A673 (cell line): ENCODE measurements at regions not wholly inside any gene's neighbourhood (a gene's known extent, or its start where the extent isn't known, plus 50 kb on each side); places are given as distances from the start of the nearest gene placed in this dataset.

ENCODE experiments used
- BruUV-seq: library from RNA; stranded (reverse); fragments of 400-500 nt; replicated peaks from 2 replicates; lab custom pipeline; 2021; lab: Mats Ljungman, UMichigan
- CTCF ChIA-PET: fragments of 300-600 bp; sonication (Branson Sonifier 250); formaldehyde crosslinking; loops from one replicate; lab custom pipeline; 2022; ENCODE audit warnings: antibody characterized with exemption; lab: Charles Lee
- POLR2A ChIA-PET: fragments of 300-600 bp; sonication (Branson Sonifier 250); formaldehyde crosslinking; loops from one replicate; lab custom pipeline; 2022; ENCODE audit warnings: antibody characterized with exemption; ENCODE audit not compliant: low non-redundant PET; lab: Charles Lee
- DNase-seq: peaks from one replicate; pipeline ENCODE4 v3.0.0-alpha.2; 2015; ENCODE audit warnings: low spot score
- H3K27ac ChIP-seq: fragments of 200-600 bp; sonication (generic); 2 replicates; pipeline ENCODE4 v1.5.1; 2016; ENCODE audit warnings: mixed run types, low read depth, mild to moderate bottlenecking, mixed read lengths, antibody characterized with exemption, low read length; ENCODE audit not compliant: poor library complexity, severe bottlenecking
- H3K27me3 ChIP-seq: fragments of 200-600 bp; sonication (generic); replicated peaks from 2 replicates; pipeline ENCODE4 v1.6.1; 2017; ENCODE audit warnings: mixed run types, low read depth, mild to moderate bottlenecking, mixed read lengths, antibody characterized with exemption, low read length; ENCODE audit not compliant: insufficient read depth, poor library complexity
- H3K36me3 ChIP-seq: fragments of 200-600 bp; sonication (generic); 2 replicates; pipeline ENCODE4 v1.6.1; 2016; ENCODE audit warnings: mixed run types, mild to moderate bottlenecking, mixed read lengths, antibody characterized with exemption, low read length; ENCODE audit not compliant: insufficient read depth, poor library complexity, severe bottlenecking
- H3K4me1 ChIP-seq: fragments of 200-600 bp; sonication (generic); 2 replicates; pipeline ENCODE4 v1.6.1; 2017; ENCODE audit warnings: mixed run types, mild to moderate bottlenecking, mixed read lengths, antibody characterized with exemption, low read length; ENCODE audit not compliant: insufficient read depth, poor library complexity, severe bottlenecking
- H3K4me3 ChIP-seq: fragments of 200-600 bp; sonication (generic); 2 replicates; pipeline ENCODE4 v1.5.1; 2016; ENCODE audit warnings: low read depth, mixed run types, mild to moderate bottlenecking, mixed read lengths, low read length; ENCODE audit not compliant: poor library complexity, severe bottlenecking
- H3K9me3 ChIP-seq: fragments of 200-600 bp; sonication (generic); 2 replicates; pipeline ENCODE4 v1.6.1; 2016; ENCODE audit warnings: mixed run types, low read depth, mild to moderate bottlenecking, mixed read lengths, antibody characterized with exemption, low read length; ENCODE audit not compliant: poor library complexity, severe bottlenecking
- EZH2 ChIP-seq: fragments of 200-600 bp; sonication (generic); IDR thresholded peaks from 2 replicates; pipeline ENCODE4 v1.6.1; 2017; ENCODE audit warnings: borderline replicate concordance, low read depth, mild to moderate bottlenecking, mixed read lengths, antibody characterized with exemption, low read length; ENCODE audit not compliant: poor library complexity, severe bottlenecking
- intact Hi-C: fragments of 100-400 bp; cut with micrococcal nuclease; formaldehyde crosslinking; loops from one replicate; pipeline ENCODE4 v1.10.0; 2022; ENCODE audit not compliant: unreplicated experiment
- TF ChIP-seq, protein P1 (sequence below): fragments of 300-800, 200-600 bp; sonication (generic); conservative IDR thresholded peaks from 2 replicates; pipeline ENCODE4 v1.5.1; 2017; ENCODE audit warnings: low read depth, mild to moderate bottlenecking, antibody characterized with exemption, low read length, moderate library complexity, mixed read lengths

DNA sequence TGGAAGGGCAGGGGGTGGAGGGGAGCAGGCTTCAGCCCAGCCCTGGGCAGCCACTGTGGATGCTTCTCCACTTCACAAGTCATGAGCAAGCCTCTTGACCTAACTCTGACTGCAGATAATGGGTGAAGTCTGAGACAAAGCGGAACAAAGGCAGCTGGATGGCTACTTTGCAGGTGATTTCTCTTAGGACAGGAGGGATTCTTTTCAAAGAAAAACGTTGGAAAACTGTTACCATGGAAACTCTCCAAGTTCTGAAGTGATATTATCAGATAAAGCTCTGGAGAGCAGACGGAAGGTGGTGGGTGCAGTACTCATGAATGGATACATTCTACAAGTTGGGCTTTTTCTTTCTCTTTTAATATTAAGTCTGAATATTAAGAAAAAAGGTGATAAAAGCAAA lies 254.2 kb upstream of the SLCO3A1 start:
- no peaks in the 10 kb centered on the region for H3K9me3 ChIP-seq
- no peak for TF ChIP-seq EZH2
- TF ChIP-seq, protein P1, sequence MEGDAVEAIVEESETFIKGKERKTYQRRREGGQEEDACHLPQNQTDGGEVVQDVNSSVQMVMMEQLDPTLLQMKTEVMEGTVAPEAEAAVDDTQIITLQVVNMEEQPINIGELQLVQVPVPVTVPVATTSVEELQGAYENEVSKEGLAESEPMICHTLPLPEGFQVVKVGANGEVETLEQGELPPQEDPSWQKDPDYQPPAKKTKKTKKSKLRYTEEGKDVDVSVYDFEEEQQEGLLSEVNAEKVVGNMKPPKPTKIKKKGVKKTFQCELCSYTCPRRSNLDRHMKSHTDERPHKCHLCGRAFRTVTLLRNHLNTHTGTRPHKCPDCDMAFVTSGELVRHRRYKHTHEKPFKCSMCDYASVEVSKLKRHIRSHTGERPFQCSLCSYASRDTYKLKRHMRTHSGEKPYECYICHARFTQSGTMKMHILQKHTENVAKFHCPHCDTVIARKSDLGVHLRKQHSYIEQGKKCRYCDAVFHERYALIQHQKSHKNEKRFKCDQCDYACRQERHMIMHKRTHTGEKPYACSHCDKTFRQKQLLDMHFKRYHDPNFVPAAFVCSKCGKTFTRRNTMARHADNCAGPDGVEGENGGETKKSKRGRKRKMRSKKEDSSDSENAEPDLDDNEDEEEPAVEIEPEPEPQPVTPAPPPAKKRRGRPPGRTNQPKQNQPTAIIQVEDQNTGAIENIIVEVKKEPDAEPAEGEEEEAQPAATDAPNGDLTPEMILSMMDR = no peak
- no TSS peak for BruUV-seq
- ChIA-PET CTCF (no interaction called here), POLR2A (no interaction called here)
- no peaks in the 10 kb centered on the region for H3K36me3 ChIP-seq
- no peaks in the 10 kb centered on the region for H3K4me1 ChIP-seq
- H3K27ac ChIP-seq = no peak overlapping the region
- no peak overlapping the region for H3K4me3 ChIP-seq
- peaks cover 13% of the 10 kb centered on the region for H3K27me3 ChIP-seq
- DNase-seq = no peak
- intact Hi-C loops = no loop called here

DNA sequence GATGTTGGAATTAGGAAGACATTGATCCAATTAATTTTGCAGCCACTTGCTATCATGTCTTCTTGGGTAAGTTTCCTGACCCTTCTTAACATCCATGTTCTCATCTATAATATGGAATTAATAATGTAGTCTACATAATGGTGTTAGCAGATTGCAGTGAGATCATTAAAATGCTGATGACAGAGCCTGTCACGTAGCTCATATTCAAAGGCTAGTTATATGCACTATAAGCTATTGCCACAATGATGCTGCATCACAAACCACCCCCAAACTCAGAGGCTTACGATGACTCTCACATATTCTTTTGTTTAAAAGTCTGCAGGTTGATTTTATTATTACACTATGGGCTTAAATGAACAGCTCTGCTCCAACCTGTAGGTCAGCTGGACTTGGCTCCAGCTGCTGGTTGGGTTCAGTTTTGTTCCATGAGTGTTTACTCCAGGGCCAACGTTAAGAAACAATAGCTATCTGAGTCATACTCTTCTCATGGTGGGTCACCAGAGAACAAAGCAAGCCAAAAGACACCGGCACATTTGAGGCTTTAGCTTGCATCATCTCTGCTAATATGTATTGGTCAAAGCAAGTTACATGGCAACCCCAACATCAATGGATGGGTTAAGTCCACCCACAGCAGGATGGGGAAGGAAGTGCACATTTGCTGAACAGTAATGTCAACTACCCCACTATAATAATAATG lies 250.0 kb upstream of the SLCO3A1 start:
- Histone ChIP-seq H3K9me3 (no peaks in the 10 kb centered on the region), H3K4me3 (no peak overlapping the region), H3K27me3 (peaks cover 8% of the 10 kb centered on the region), H3K27ac (no peak overlapping the region), H3K36me3 (no peaks in the 10 kb centered on the region), H3K4me1 (no peaks in the 10 kb centered on the region)
- DNase-seq = no peak
- ChIA-PET CTCF (no interaction called here), POLR2A (no interaction called here)
- intact Hi-C loops = no loop called here
- TF ChIP-seq, protein P1 = no peak
- no peak for TF ChIP-seq EZH2
- no TSS peak for BruUV-seq

DNA sequence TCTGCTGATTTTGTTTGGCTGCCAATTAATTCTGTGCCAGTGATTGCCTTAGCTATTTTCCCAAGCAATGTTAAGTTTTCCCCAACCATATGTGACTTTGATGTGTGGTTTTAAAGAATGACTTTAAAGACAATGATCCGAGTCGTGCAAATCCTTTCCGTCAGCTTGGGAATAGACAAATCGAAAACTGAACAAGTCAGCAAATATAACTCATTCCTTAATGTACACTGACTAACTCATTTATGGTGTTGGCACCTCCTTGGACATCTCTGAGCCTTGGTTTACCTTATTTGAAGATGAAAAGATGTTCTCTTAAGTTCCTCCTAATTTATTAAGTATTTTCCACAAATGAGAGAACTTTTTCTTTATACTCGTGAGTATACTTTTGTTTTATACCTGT lies 249.4 kb upstream of the SLCO3A1 start:
- intact Hi-C loops = no loop called here
- Histone ChIP-seq H3K27ac (no peak overlapping the region), H3K27me3 (peaks cover 6% of the 10 kb centered on the region), H3K9me3 (no peaks in the 10 kb centered on the region), H3K36me3 (no peaks in the 10 kb centered on the region), H3K4me3 (no peak overlapping the region), H3K4me1 (no peaks in the 10 kb centered on the region)
- BruUV-seq = no TSS peak
- no peak for TF ChIP-seq EZH2
- TF ChIP-seq, protein P1 = no peak
- ChIA-PET POLR2A (no interaction called here), CTCF (no interaction called here)
- DNase-seq = no peak
